ENCODE measurements at regions not wholly inside any gene's neighbourhood (a gene's known extent, or its start where the extent isn't known, plus 50 kb on each side); places are given as distances from the start of the nearest gene placed in this dataset.
"Not testable (repeated sequence)": the region's sequence is repeated elsewhere in the genome, so short reads cannot be mapped to it uniquely, and the experiment has no call there.

DNA sequence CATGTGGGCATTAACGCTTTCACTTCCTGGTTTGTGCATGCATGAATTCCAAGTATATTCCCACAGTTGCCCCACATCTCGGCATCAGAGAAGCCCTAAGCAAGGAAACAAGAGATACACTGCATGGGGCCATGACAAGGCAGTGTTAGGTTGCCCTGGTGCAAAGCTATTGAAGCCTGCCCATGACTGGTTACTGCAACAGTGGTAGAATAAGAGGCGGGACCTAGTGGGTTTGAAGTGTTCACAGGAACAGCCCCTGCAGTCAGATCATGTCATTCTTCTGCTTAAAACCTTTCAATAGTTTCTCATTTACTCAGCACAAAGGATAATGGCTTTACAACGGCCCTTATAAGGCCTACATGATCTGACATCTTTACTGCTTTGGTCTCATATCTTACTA lies 80.9 kb upstream of the TOPAZ1 start:
- H3K4me3 ChIP-seq (ENCODE audit: low read length): no peak overlapping the region
- H3K9me3 ChIP-seq (ENCODE audit: control insufficient read depth, insufficient read depth, low read length): no peaks in the 10 kb centered on the region
- no CpG with 5 or more reads among the region's 4 CpGs for WGBS (ENCODE audit: insufficient coverage, insufficient read length)
- no peaks in the 10 kb centered on the region; the same call in 1 of the 2 replicates for H3K27me3 ChIP-seq (ENCODE audit: control insufficient read depth, insufficient read depth, low read length)
- H3K36me3 ChIP-seq (ENCODE audit: control insufficient read depth, insufficient read depth, low read length): no peaks in the 10 kb centered on the region
- H3K27ac ChIP-seq (ENCODE audit: low read length): no peak overlapping the region
- DNase-seq (ENCODE audit: low read depth, low spot score): no peak
- no peaks in the 10 kb centered on the region for H3K4me1 ChIP-seq (ENCODE audit: control insufficient read depth, insufficient read depth, low read length)

DNA sequence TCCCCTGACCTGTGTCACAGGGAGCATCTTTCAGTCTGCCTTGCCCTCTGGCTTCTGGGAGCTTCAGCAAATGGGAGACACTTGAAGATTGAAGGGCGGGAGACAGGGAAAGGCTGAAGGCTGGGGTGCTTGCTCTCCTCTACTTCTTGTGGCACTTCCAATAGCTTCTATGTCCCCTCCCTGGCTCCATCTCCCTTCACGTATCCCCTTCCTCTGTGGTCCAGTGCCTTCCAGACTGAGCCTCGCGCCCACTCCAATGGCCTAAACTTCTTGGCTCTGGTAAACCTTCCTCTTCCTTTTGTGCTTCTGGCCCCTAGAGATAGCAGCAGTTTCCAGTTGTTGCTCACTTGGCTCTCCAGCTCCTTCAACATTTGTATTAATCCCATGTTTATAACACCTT lies 69.8 kb upstream of the TOPAZ1 start:
- Histone ChIP-seq H3K4me1 (ENCODE audit: control insufficient read depth, insufficient read depth, low read length) (no peaks in the 10 kb centered on the region), H3K4me3 (ENCODE audit: low read length) (no peak overlapping the region), H3K36me3 (ENCODE audit: control insufficient read depth, insufficient read depth, low read length) (no peaks in the 10 kb centered on the region), H3K27me3 (ENCODE audit: control insufficient read depth, insufficient read depth, low read length) (no peaks in the 10 kb centered on the region), H3K9me3 (ENCODE audit: control insufficient read depth, insufficient read depth, low read length) (no peaks in the 10 kb centered on the region), H3K27ac (ENCODE audit: low read length) (no peak overlapping the region)
- DNase-seq (ENCODE audit: low read depth, low spot score): no peak
- no CpG with 5 or more reads among the region's 4 CpGs for WGBS (ENCODE audit: insufficient coverage, insufficient read length)

DNA sequence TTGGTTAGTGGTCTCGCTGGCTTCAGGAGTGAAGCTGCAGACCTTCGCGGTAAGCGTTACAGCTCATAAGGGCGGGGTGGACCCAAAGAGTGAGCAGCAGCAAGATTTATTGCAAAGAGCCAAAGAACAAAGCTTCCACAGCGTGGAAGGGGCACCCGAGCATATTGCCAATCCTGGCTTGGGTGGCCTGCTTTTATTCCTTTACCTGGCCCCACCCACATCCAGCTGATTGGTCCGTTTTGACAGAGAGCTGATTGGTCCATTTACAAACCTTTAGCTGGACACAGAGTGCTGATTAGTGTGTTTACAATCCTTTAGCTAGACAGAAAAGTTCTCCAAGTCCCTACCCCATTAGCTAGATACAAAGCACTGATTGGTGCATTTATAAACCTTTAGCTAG lies 69.0 kb upstream of the TOPAZ1 start:
- not testable (repeated sequence) for DNase-seq (ENCODE audit: low read depth, low spot score); H3K4me1 ChIP-seq (ENCODE audit: control insufficient read depth, insufficient read depth, low read length); H3K27ac ChIP-seq (ENCODE audit: low read length); H3K4me3 ChIP-seq (ENCODE audit: low read length); H3K27me3 ChIP-seq (ENCODE audit: control insufficient read depth, insufficient read depth, low read length); H3K9me3 ChIP-seq (ENCODE audit: control insufficient read depth, insufficient read depth, low read length); H3K36me3 ChIP-seq (ENCODE audit: control insufficient read depth, insufficient read depth, low read length)
- no CpG with 5 or more reads among the region's 8 CpGs for WGBS (ENCODE audit: insufficient coverage, insufficient read length)

DNA sequence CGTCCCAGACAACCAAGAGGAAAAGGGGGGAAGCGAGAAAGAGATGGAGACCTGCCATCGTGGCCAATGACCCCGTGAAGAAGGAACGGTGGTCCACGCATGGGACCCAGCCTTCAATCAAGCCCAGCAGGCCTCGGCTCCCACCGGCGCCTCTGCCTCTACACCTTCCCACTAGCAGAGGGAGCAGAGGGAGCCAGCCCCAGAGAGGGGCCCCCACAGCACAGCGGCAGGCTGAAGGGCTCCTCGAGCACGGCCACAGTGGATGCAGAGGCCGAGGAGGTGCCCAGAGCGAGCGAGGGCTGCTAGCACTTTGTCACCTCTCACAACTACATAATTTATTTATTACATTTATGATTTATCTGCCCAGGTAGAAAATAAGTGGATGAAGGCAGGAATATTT lies 68.4 kb upstream of the TOPAZ1 start:
- Histone ChIP-seq H3K27ac (ENCODE audit: low read length) (no peak overlapping the region), H3K27me3 (ENCODE audit: control insufficient read depth, insufficient read depth, low read length) (no peaks in the 10 kb centered on the region), H3K36me3 (ENCODE audit: control insufficient read depth, insufficient read depth, low read length) (no peaks in the 10 kb centered on the region), H3K9me3 (ENCODE audit: control insufficient read depth, insufficient read depth, low read length) (no peaks in the 10 kb centered on the region), H3K4me3 (ENCODE audit: low read length) (no peak overlapping the region), H3K4me1 (ENCODE audit: control insufficient read depth, insufficient read depth, low read length) (no peaks in the 10 kb centered on the region)
- WGBS (ENCODE audit: insufficient coverage, insufficient read length): no CpG with 5 or more reads among the region's 15 CpGs
- no peak for DNase-seq (ENCODE audit: low read depth, low spot score)

DNA sequence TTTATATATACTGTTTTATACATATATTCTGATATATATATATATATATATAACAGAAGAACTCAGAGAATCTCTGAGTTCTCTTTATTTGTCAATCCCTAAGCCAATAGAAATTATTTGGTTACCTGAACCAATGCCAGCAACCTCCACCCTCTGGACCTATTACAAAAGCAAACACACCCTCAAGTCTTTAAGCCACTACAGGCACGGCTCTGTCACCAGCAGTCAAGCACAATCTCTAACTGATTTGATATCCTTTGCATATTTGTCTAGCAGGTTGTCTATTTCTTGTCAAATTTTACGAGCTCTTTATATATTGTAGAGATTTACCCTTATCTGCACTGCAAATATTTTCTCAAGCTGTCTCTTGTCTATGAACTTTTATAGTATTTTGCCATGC lies 66.6 kb upstream of the TOPAZ1 start:
- H3K4me3 ChIP-seq (ENCODE audit: low read length): no peak overlapping the region
- H3K9me3 ChIP-seq (ENCODE audit: control insufficient read depth, insufficient read depth, low read length): no peaks in the 10 kb centered on the region
- DNase-seq (ENCODE audit: low read depth, low spot score): no peak
- H3K27me3 ChIP-seq (ENCODE audit: control insufficient read depth, insufficient read depth, low read length): no peaks in the 10 kb centered on the region
- H3K4me1 ChIP-seq (ENCODE audit: control insufficient read depth, insufficient read depth, low read length): no peaks in the 10 kb centered on the region
- H3K27ac ChIP-seq (ENCODE audit: low read length): no peak overlapping the region
- H3K36me3 ChIP-seq (ENCODE audit: control insufficient read depth, insufficient read depth, low read length): no peaks in the 10 kb centered on the region
- WGBS (ENCODE audit: insufficient coverage, insufficient read length): no CpG with 5 or more reads among the region's 2 CpGs

DNA sequence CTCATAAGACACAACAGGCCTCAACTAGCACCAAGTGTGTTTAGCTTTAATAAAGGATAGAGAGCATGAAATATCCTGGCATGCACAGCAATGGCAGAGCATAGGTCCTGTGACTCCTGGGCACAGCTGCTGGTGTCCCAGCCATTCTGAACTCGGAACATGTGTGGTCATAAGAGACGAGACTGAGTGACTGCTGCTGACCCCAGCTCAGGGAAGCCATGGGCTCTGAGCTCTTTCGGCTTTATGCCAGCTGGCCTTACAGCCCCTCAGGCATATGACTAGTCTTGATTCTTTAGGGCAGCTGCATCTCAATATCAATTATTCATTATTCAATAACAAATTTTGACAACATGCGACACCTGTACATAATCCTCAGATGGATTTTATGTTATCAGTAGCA lies 62.4 kb upstream of the TOPAZ1 start:
- no CpG with 5 or more reads among the region's 4 CpGs for WGBS (ENCODE audit: insufficient coverage, insufficient read length)
- Histone ChIP-seq H3K4me1 (ENCODE audit: control insufficient read depth, insufficient read depth, low read length) (no peaks in the 10 kb centered on the region), H3K4me3 (ENCODE audit: low read length) (no peak overlapping the region), H3K9me3 (ENCODE audit: control insufficient read depth, insufficient read depth, low read length) (no peaks in the 10 kb centered on the region), H3K36me3 (ENCODE audit: control insufficient read depth, insufficient read depth, low read length) (no peaks in the 10 kb centered on the region), H3K27ac (ENCODE audit: low read length) (no peak overlapping the region), H3K27me3 (ENCODE audit: control insufficient read depth, insufficient read depth, low read length) (no peaks in the 10 kb centered on the region)
- DNase-seq (ENCODE audit: low read depth, low spot score): no peak

DNA sequence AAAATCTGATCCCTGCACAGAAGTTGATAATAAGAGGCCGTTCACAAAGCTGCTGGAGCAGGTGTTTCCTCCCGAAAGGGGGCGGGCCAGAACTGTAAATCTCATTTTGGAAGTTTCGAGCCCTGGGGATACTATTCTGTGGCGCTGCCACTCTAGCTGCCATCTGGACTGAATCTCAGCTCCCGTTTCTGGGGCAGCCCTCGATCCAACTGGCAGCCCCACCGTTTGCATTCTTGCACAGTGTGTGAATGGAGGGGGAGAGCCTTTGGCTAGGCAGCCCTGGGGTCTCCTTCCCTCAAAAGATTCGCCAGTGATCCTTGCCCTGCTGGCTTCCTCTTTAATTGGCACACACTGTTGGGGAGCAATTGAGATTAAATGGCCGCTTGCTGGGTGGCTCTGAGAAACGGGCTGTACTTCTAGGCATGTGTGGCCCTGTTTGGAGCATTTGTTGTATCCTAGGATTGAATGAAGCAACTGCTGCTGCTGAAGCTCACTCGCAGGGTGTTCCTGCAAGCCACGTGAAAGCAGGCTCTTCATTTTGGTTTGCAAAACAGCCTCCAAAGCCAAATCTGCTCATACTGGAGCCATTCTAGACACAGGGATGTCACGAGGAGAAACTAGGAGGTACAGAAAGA lies 57.2 kb upstream of the TOPAZ1 start:
- H3K27ac ChIP-seq (ENCODE audit: low read length): no peak overlapping the region
- H3K4me3 ChIP-seq (ENCODE audit: low read length): no peak overlapping the region
- H3K9me3 ChIP-seq (ENCODE audit: control insufficient read depth, insufficient read depth, low read length): no peaks in the 10 kb centered on the region
- no CpG with 5 or more reads among the region's 14 CpGs for WGBS (ENCODE audit: insufficient coverage, insufficient read length)
- no peak for DNase-seq (ENCODE audit: low read depth, low spot score)
- H3K27me3 ChIP-seq (ENCODE audit: control insufficient read depth, insufficient read depth, low read length): no peaks in the 10 kb centered on the region
- H3K4me1 ChIP-seq (ENCODE audit: control insufficient read depth, insufficient read depth, low read length): no peaks in the 10 kb centered on the region
- no peaks in the 10 kb centered on the region for H3K36me3 ChIP-seq (ENCODE audit: control insufficient read depth, insufficient read depth, low read length)

DNA sequence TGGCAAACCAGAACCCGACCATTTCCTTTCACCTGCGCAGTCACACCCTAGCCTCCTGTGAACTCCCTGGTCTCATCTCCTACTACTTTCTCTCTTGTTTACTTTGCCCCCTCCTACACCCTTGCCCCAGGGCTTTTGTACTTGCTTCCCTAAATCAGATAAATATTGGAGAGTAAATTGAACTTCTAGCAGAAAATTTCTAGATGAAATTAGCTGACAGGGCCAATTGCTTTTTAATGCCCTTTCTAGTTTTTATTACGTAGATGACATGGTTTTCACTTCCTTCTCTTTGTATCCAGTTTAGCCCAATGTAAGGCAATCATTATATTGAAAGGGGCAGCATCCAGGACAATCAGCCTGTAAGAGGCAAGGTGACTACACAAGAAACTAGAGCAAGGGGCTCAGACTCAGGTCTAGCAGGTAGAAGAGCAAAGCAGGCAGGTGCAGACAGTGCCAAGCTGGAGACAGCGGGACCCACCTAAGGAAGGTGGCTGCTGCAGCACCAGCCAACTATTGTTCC lies 56.2 kb upstream of the TOPAZ1 start:
- WGBS (ENCODE audit: insufficient coverage, insufficient read length): no CpG with 5 or more reads among the region's 4 CpGs
- Histone ChIP-seq H3K9me3 (ENCODE audit: control insufficient read depth, insufficient read depth, low read length) (no peaks in the 10 kb centered on the region; the same call in 1 of the 2 replicates), H3K27ac (ENCODE audit: low read length) (no peak overlapping the region), H3K36me3 (ENCODE audit: control insufficient read depth, insufficient read depth, low read length) (no peaks in the 10 kb centered on the region), H3K4me3 (ENCODE audit: low read length) (no peak overlapping the region), H3K27me3 (ENCODE audit: control insufficient read depth, insufficient read depth, low read length) (no peaks in the 10 kb centered on the region), H3K4me1 (ENCODE audit: control insufficient read depth, insufficient read depth, low read length) (no peaks in the 10 kb centered on the region)
- DNase-seq (ENCODE audit: low read depth, low spot score): no peak

DNA sequence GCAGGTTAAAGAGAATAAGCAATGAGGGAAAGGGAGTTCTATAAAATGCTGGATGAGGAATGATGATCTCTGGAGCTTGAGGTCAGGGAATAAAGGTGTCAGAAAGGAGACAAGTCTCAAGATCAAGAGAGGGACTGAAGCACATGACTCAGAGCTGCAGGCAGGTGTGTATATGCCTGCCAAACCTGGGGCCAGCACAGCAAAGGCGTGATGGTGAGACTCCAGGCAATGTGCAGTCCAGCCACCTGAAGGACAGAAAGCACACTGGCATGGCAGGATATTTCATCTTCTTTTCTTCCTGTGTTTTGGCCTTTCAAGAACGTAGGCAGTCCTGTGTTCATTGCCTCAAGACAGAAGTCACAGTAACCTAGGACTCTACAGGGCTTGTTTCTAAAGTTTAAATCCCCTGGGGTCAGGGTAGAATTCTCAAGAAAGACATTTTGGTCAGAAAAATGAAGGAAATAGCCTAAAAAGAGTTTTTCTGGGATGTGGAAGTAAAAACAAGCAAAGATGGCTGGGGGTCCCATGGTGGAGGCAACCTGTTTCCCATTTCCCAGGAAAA lies 55.5 kb upstream of the TOPAZ1 start:
- Histone ChIP-seq H3K4me1 (ENCODE audit: control insufficient read depth, insufficient read depth, low read length) (no peaks in the 10 kb centered on the region), H3K9me3 (ENCODE audit: control insufficient read depth, insufficient read depth, low read length) (no peaks in the 10 kb centered on the region; the same call in 1 of the 2 replicates), H3K27ac (ENCODE audit: low read length) (no peak overlapping the region), H3K4me3 (ENCODE audit: low read length) (no peak overlapping the region), H3K36me3 (ENCODE audit: control insufficient read depth, insufficient read depth, low read length) (no peaks in the 10 kb centered on the region), H3K27me3 (ENCODE audit: control insufficient read depth, insufficient read depth, low read length) (no peaks in the 10 kb centered on the region)
- DNase-seq (ENCODE audit: low read depth, low spot score): no peak
- no CpG with 5 or more reads among the region's 2 CpGs for WGBS (ENCODE audit: insufficient coverage, insufficient read length)

DNA sequence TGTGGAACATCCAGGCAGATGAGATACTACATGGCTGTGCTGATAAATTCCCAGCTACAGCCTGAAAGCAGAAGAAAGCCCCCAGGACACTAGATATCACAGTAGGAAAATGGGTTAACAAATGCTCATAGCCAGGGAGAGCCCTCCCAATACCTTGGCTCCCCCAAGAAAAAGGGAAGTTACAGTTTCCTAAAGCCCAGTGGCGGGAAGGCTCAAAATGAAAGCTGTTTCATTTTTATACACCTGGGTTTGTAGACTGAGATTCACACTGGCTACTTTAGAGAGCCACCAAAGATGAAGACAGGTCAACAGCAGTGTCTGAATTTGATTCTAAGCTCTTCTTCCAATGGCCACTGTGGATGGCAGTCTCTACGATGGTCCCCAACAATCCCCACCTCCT lies 55.0 kb upstream of the TOPAZ1 start:
- no peak overlapping the region for H3K27ac ChIP-seq (ENCODE audit: low read length)
- H3K9me3 ChIP-seq (ENCODE audit: control insufficient read depth, insufficient read depth, low read length): no peaks in the 10 kb centered on the region; the same call in 1 of the 2 replicates
- WGBS (ENCODE audit: insufficient coverage, insufficient read length): no CpG with 5 or more reads among the region's 2 CpGs

More for the DNA sequence above, 55.0 kb upstream of the TOPAZ1 start:
- no peak for DNase-seq (ENCODE audit: low read depth, low spot score)
- Histone ChIP-seq H3K36me3 (ENCODE audit: control insufficient read depth, insufficient read depth, low read length) (no peaks in the 10 kb centered on the region), H3K27me3 (ENCODE audit: control insufficient read depth, insufficient read depth, low read length) (no peaks in the 10 kb centered on the region), H3K4me1 (ENCODE audit: control insufficient read depth, insufficient read depth, low read length) (no peaks in the 10 kb centered on the region), H3K4me3 (ENCODE audit: low read length) (no peak overlapping the region)

Measured in iPS DF 6.9 (cell line).